ENCODE measurements at regions not wholly inside any gene's neighbourhood (a gene's known extent, or its start where the extent isn't known, plus 50 kb on each side); places are given as distances from the start of the nearest gene placed in this dataset.

DNA sequence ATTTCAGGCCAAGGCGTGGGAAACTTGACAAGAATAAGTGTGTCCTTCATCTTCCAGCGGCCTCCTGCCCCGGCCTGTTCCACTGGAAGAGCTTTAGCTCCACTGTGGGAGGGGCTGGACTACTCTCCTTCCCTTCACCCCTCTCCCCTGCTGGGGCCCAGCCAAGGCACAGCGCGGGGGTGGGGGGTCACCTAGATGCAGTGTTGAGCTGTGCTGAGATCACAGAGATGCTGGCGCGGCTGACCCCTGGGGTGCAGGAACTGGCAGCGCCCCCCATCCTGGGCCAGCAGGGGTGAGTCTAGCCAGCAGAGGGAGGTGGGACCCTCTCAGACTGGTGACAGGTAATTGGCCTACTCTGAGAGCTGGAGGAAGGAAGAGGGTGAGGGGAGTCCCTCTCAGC, 111.8 kb upstream of the LHX1 start:
- TF ChIP-seq TAF1 (IDR thresholded peaks at IDR 0.05; ENCODE audit: borderline replicate concordance, insufficient read depth, low read length) (no peak), FOXP2 (optimal IDR thresholded peaks at IDR 0.05; ENCODE audit: borderline replicate concordance, extremely low read depth, extremely low read length, insufficient read depth) (no peak), SIN3A (IDR thresholded peaks at IDR 0.05; ENCODE audit: borderline replicate concordance, insufficient read depth, low read length) (no peak), POLR2AphosphoS5 (IDR thresholded peaks at IDR 0.05; ENCODE audit: low read depth, low read length) (no peak)
- TF ChIP-seq, protein P1, sequence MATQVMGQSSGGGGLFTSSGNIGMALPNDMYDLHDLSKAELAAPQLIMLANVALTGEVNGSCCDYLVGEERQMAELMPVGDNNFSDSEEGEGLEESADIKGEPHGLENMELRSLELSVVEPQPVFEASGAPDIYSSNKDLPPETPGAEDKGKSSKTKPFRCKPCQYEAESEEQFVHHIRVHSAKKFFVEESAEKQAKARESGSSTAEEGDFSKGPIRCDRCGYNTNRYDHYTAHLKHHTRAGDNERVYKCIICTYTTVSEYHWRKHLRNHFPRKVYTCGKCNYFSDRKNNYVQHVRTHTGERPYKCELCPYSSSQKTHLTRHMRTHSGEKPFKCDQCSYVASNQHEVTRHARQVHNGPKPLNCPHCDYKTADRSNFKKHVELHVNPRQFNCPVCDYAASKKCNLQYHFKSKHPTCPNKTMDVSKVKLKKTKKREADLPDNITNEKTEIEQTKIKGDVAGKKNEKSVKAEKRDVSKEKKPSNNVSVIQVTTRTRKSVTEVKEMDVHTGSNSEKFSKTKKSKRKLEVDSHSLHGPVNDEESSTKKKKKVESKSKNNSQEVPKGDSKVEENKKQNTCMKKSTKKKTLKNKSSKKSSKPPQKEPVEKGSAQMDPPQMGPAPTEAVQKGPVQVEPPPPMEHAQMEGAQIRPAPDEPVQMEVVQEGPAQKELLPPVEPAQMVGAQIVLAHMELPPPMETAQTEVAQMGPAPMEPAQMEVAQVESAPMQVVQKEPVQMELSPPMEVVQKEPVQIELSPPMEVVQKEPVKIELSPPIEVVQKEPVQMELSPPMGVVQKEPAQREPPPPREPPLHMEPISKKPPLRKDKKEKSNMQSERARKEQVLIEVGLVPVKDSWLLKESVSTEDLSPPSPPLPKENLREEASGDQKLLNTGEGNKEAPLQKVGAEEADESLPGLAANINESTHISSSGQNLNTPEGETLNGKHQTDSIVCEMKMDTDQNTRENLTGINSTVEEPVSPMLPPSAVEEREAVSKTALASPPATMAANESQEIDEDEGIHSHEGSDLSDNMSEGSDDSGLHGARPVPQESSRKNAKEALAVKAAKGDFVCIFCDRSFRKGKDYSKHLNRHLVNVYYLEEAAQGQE (IDR thresholded peaks at IDR 0.05; ENCODE audit: insufficient read depth in 1 of 2, low read depth in 2 of 2, low read length in 2 of 2), result no peak

DNA sequence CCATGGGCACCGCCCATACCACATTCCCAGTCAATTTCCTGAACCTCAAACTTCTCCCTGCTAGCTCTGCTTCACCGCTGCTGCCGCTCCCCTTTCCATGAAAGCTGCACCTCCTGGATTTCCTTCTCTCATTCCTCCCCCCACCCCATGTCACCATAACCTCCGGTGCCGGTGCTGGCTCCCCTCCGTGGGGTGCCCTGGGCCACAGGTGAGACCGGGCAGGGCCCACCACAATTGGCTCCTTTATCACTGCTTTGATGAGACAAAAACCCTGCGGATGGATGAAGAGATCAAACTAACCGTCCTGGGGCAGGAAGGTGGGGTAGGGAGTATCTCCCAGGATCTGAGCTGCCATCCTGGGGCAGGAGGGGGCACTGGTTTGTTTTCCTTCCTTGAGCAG, 111.3 kb upstream of the LHX1 start:
- TF ChIP-seq TAF1 (IDR thresholded peaks at IDR 0.05; ENCODE audit: borderline replicate concordance, insufficient read depth, low read length) (no peak), FOXP2 (optimal IDR thresholded peaks at IDR 0.05; ENCODE audit: borderline replicate concordance, extremely low read depth, extremely low read length, insufficient read depth) (no peak), SIN3A (IDR thresholded peaks at IDR 0.05; ENCODE audit: borderline replicate concordance, insufficient read depth, low read length) (no peak), POLR2AphosphoS5 (IDR thresholded peaks at IDR 0.05; ENCODE audit: low read depth, low read length) (no peak)
- TF ChIP-seq, protein P1 (IDR thresholded peaks at IDR 0.05; ENCODE audit: insufficient read depth in 1 of 2, low read depth in 2 of 2, low read length in 2 of 2), result no peak

DNA sequence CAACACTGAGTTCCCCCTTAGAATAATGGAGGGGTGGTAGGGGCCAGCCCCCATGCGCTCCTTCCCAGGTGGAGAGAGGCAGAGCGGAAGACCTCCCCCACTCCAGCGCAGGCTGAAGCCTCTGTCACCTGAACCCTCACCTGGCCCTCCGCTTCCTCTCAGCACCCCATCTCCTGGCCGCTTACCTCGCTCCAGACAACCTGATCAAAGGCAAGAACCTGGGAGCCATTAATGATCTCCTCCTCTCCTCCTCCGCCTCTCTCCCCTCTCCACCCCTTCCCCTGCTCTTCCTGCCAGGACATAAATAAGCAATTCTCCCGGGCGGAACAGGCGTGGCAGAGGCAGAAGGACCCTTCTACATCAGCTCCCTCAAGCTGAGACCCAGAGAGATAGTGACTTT, 110.2 kb upstream of the LHX1 start:
- no peak for TF ChIP-seq FOXP2 (optimal IDR thresholded peaks at IDR 0.05; ENCODE audit: borderline replicate concordance, extremely low read depth, extremely low read length, insufficient read depth)
- TF ChIP-seq TAF1 (IDR thresholded peaks at IDR 0.05; ENCODE audit: borderline replicate concordance, insufficient read depth, low read length), result no peak
- TF ChIP-seq SIN3A (IDR thresholded peaks at IDR 0.05; ENCODE audit: borderline replicate concordance, insufficient read depth, low read length), result no peak

DNA sequence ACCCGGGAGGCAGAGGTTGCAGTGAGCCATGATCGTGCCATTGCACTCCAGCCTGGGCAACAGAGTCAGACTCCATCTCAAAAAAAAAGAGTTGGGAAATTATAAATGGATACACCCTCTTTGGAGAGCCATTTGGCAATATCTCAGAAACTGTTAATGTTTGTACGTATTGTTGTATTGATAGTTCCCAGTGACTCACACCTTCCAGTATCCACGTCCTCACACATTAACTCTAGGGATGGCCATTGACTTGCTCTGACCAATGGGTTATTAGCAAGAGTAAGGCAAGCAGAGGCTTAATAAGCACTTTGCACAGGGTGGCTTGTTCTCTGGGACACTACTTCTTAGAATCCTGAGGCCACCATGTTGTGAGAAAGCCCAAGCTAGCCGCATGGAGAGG, 107.6 kb upstream of the LHX1 start:
- TF ChIP-seq, protein P1 (IDR thresholded peaks at IDR 0.05; ENCODE audit: insufficient read depth in 1 of 2, low read depth in 2 of 2, low read length in 2 of 2), result no peak
- TF ChIP-seq FOXP2 (optimal IDR thresholded peaks at IDR 0.05; ENCODE audit: borderline replicate concordance, extremely low read depth, extremely low read length, insufficient read depth) (no peak), SIN3A (IDR thresholded peaks at IDR 0.05; ENCODE audit: borderline replicate concordance, insufficient read depth, low read length) (no peak), TAF1 (IDR thresholded peaks at IDR 0.05; ENCODE audit: borderline replicate concordance, insufficient read depth, low read length) (no peak), POLR2AphosphoS5 (IDR thresholded peaks at IDR 0.05; ENCODE audit: low read depth, low read length) (no peak)

DNA sequence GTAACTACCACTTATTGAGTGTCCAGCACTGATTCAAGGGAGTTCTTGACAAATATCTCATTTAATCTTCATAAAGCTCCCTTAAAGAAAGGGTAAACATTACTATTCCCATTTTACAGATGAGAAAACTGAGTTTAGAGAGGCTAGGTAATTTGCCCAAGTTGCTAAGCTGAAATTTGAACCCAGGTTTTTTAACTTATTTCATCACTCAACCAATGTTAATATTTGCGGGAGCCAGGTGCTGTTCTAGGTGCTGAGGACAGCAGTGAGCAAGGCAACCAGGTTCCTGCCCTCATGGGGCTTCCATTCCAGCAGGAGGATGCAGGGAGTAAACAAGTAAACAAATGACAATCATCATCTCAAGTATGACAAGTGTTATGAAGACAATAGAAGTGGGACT, 104.0 kb upstream of the LHX1 start:
- TF ChIP-seq POLR2AphosphoS5 (IDR thresholded peaks at IDR 0.05; ENCODE audit: low read depth, low read length) (no peak), TAF1 (IDR thresholded peaks at IDR 0.05; ENCODE audit: borderline replicate concordance, insufficient read depth, low read length) (no peak), FOXP2 (optimal IDR thresholded peaks at IDR 0.05; ENCODE audit: borderline replicate concordance, extremely low read depth, extremely low read length, insufficient read depth) (no peak), SIN3A (IDR thresholded peaks at IDR 0.05; ENCODE audit: borderline replicate concordance, insufficient read depth, low read length) (no peak)
- TF ChIP-seq, protein P1 (IDR thresholded peaks at IDR 0.05; ENCODE audit: insufficient read depth in 1 of 2, low read depth in 2 of 2, low read length in 2 of 2), result no peak
